Right lung (tissue), 2 donors: ENCODE measurements at regions not wholly inside any gene's neighbourhood (a gene's known extent, or its start where the extent isn't known, plus 50 kb on each side); places are given as distances from the start of the nearest gene placed in this dataset.

Source experiments
- DNase-seq, 2 donors: peaks; one replicate each; pipeline ENCODE4 v3.0.0-alpha.2; 2013

- DNase-seq, result peak; percentile 11 to 16
These were observed 204.9 kb upstream of the GAS1 start for GRCh38 chr9:87152256-87152655.

GRCh38 chr9:87156247-87156646 lies 208.9 kb upstream of the GAS1 start:
- no peak for DNase-seq

GRCh38 chr9:87157366-87158031 lies 210.2 kb upstream of the GAS1 start:
- DNase-seq, result no peak

GRCh38 chr9:87158765-87159164 lies 211.5 kb upstream of the GAS1 start:
- DNase-seq, result no peak

GRCh38 chr9:87160148-87161102 lies 213.1 kb upstream of the GAS1 start:
- peak in 1 of 2 donors; percentile 20 for DNase-seq

- no peak for DNase-seq
These were observed 219.9 kb upstream of the GAS1 start for GRCh38 chr9:87167161-87167560.

GRCh38 chr9:87167582-87167981 lies 220.3 kb upstream of the GAS1 start:
- no peak for DNase-seq

- DNase-seq, result no peak
These were observed 231.0 kb upstream of the GAS1 start for GRCh38 chr9:87178302-87178701.

- DNase-seq, result no peak
These were observed 232.4 kb upstream of the GAS1 start for GRCh38 chr9:87179553-87180340.

- DNase-seq, result no peak
These were observed 233.1 kb upstream of the GAS1 start for GRCh38 chr9:87180361-87180760.

- DNase-seq, result no peak
These were observed 233.5 kb upstream of the GAS1 start for GRCh38 chr9:87180841-87181240.

GRCh38 chr9:87181670-87182069 lies 234.4 kb upstream of the GAS1 start:
- no peak for DNase-seq

- no peak for DNase-seq
These were observed 237.8 kb upstream of the GAS1 start for GRCh38 chr9:87184956-87185642.

- DNase-seq, result no peak
These were observed 240.3 kb upstream of the GAS1 start for GRCh38 chr9:87187656-87188055.

- no peak for DNase-seq
These were observed 241.7 kb upstream of the GAS1 start for GRCh38 chr9:87189006-87189405.

GRCh38 chr9:87193151-87193550 lies 245.8 kb upstream of the GAS1 start:
- no peak for DNase-seq

GRCh38 chr9:87193925-87194868 lies 246.9 kb upstream of the GAS1 start:
- no peak for DNase-seq

- no peak for DNase-seq
These were observed 248.0 kb upstream of the GAS1 start for GRCh38 chr9:87195306-87195705.

- no peak for DNase-seq
These were observed 250.2 kb upstream of the GAS1 start for GRCh38 chr9:87197349-87198130.

GRCh38 chr9:87198716-87199115 lies 251.4 kb upstream of the GAS1 start:
- DNase-seq, result no peak
